ENCODE measurements at regions not wholly inside any gene's neighbourhood (a gene's known extent, or its start where the extent isn't known, plus 50 kb on each side); places are given as distances from the start of the nearest gene placed in this dataset.
"Not testable (repeated sequence)": the region's sequence is repeated elsewhere in the genome, so short reads cannot be mapped to it uniquely, and the experiment has no call there.

DNA sequence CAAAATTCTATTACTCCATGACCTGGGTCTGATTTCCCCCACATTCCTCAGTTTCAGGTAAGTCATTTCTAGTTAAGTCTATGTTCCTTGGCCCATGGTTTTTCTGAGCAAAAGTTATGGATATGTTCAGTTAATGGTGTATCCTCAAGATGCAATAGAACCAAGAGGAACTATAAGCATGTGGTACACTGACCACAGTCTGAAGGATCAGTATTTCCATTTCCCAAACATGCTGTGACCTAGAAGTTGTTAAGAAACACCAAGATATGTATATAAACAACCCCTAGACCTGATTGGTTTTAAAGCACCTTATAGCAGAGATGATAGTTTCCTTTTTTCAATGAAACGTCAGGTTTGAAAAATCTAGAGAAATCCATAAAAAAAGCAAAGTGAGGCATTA lies 94.2 kb upstream of the ABCB5 start:
- DNase-seq: no peak

DNA sequence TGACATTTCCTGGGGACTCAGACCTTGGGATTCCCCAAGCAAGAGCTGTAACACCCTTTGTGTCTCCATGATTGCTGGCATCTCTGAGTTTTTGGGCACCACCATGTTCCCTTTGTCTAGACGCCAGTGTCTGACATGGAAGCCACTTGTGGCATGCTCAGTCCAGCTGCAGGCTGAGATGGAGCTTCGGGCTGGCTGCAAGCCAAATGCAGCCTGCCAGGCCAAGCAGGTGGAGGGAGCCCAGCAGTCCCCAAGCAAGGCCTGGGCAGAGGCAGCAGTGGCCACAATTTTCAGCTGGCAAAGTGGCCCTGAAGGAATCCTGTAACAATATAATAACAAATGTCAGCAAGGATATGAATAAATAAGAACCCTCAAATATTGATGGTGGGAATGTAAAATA lies 86.2 kb upstream of the ABCB5 start:
- DNase-seq: no peak

DNA sequence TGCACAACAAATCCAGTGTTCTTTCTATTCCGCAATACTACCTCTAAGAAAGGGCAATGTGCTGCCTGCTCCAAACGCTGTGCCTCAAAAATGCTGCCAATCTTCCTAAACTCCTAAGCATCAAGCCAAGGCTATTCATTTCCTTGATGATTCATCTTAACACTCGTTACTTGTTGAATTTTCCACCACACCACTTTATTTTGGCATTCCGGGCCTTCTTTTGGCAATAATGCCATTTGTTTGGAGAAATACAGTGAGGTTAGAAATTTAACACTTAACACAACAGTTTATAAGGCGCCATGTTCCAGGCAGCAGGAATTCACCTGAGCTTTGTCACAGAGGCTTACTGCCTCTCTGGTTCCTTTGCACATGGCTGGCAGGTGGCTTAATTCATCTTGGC lies 82.6 kb upstream of the ABCB5 start:
- DNase-seq: no peak

DNA sequence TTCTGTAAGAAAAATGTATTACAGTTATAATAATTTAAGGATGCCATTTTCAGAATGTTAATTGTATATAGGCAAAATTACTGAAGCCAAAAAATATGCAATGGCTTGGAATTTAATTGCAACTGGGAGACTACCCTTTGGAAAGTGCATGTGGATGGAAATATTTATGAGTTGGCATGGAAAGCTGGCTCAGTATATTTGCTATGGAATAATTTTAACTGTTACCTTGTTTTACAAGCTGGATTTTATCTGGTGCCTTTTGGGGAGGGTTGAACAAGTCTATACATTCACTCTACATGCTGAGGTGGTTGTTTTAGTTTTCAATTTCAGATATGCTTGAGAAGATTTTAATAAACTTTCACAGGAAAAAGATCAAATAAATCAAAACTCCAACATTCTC lies 80.9 kb upstream of the ABCB5 start:
- DNase-seq: no peak

DNA sequence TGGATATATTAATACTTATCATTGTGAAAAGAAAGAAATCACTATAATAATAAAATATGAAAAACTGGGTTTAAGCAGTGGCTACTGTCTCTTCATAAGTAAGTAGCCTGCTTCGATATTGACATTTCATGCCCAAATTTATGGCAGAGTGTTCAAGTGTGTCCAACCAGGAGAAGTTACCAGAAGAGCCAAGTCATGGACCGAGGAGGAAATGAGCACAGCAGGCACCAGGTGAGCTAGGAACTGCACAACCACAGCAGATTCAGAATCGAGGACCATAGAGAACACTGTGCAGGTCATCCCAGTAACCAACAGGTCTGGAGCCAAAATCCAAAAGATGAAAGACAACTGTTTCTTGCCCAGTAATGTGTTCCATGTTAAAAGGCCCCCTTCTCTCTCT lies 79.9 kb upstream of the ABCB5 start:
- no peak for DNase-seq

DNA sequence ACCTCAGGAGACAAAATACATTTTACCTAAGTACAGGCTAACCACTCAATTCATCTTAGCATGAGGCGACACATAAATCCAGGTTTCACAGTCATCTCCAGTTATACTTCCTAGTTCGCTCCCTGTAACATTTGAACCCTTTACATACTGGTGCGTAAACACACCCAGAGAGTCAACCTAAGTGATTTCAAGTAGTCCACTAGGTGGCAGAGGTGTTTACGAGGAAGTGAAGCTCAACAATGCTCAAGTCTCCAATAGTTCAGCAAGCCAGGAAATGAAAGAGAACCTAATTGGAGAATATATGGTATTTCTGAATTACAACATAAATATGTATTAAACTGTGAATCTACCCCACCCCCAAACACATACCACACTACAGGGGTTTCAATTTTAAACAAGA lies 76.3 kb upstream of the ABCB5 start:
- no peak for DNase-seq

DNA sequence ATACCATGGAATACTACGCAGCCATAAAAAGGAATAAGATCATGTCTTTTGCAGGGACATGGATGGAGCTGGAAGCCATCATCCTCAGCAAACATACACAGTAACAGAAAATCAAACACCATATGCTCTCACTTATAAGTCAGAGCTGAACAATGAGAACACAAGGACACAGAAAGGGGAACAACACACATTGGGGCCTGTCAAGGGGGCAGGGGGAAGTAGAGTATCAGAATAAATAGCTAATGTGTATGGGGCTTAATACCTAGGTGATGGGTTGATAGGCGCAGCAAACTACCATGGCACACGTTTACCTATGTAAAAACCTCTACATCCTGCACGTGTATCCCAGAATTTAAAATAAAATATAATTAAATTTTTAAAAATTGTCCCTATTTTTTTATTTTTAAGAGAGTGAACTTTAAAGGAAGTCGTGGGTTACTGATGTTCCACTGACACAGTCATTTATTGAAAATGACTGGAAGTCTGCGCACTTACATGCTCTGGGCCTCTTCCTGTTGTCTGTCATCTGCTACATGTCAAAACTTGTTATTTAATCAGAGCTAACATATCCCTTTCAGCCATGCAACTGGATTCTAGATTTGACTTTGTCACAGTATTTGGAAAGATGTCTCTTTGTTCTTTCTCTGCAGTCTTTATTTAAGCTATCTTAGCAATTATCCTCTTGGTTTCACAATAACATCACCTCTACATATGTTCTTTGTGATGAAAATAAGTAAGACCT lies 73.7 kb upstream of the ABCB5 start:
- peak; percentile 24 for DNase-seq

DNA sequence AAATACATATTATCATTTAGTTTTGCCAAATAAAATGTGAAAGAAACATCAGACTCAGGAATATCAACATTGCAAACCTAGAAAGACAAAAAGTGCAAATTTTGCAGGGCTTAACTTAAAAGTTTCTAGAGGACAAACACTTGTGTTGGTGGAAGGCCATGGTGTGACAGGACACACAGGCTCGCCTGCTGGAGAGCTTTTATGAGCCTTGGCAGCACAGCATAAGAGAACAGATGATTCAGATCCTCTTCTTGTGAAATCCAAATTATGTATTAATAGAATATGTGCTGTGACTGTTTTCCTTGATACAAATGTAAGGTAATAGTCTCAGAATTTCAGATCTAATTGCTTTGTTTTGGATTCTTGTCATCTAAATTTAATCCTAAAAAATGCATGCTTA lies 72.9 kb upstream of the ABCB5 start:
- no peak for DNase-seq

DNA sequence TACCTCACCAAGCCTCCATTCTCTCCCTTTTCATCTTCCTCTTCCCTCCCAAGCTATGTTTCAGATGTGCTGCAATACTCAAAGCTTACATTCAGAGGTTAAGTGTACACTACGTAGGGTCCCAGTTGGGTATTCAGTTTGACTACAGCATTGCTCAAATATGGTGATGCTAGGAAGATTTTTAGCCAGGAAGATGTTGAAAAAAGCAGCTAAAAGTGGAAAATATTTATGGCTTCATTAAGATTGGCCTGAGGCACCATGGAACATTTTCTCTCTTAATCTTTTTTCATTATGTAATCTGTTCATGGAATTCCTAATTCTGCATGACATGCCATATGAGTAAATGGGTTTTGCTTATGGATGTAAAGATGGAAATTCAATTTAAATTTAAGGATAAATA lies 72.0 kb upstream of the ABCB5 start:
- DNase-seq: no peak

DNA sequence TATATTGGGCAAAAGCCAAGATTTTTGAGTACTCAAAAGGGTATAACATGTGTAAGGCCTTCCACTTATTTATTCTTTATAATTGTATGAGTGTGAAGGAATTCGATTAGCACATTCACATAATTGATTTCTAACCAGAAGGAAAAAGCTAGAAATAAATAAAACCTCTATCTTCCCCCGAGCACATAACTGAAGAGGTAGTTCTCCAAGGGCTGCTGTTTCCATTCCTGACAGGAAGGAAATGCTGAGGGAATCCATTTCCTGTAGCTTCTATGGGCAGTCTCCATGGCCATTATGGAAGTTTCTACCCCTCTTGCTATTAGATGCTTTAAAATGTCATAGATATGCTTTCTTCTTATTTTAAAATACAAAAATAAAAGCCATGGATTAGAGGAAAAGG lies 70.5 kb upstream of the ABCB5 start:
- no peak for DNase-seq

DNA sequence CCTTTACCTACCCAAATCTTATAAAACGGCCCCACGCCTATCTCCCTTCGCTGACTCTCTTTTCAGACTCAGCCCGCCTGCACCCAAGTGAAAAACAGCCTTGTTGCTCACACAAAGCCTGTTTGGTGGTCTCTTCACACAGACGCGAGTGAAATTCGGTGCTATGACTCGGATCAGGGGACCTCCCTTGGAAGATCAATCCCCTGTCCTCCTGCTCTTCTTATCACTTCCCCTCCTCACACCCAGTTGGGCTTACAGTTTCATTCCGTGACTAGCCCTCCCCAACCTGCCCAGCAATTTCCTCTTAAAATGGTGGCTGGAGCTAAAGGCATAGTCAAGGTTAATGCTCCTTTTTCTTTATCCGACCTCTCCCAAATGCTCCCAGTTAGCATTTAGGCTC lies 68.5 kb upstream of the ABCB5 start:
- not testable (repeated sequence) for DNase-seq

DNA sequence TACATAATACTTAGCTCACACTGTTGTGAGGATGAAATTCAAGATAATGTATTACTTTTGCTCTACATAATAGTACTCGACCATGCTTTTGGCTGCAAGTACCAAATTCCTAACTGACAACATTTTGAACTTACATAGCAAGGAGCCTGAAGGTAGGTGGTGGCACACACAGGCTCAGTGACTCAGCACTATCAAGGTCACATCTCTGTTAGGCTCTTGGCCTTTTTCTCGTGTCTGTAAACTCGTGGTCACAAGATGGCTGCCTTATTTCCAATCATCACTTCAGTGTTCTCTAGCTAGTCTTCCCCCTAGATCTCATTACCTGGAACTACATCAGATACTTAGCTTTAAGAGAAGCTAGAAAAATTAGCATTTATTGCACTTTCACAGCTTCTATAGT lies 61.4 kb upstream of the ABCB5 start:
- no peak for DNase-seq

DNA sequence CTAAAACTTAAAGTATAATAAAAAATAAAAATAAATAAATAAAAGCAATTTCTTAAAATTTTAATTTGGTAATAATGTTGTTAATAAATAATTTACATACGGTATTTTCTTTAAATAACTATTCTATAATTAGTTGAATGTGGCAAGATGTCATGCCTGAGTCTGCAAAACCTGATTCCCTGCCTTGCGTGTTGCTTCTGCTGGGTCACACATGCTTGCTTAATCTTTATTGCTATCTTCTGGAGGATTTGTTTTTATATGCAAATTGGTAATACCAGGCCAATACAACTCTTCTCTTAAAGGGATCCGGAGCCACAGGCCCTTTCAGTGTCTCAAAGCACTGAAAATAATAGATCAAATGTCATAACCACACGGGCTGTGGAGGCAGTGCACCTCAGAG lies 59.4 kb upstream of the ABCB5 start:
- no peak for DNase-seq

DNA sequence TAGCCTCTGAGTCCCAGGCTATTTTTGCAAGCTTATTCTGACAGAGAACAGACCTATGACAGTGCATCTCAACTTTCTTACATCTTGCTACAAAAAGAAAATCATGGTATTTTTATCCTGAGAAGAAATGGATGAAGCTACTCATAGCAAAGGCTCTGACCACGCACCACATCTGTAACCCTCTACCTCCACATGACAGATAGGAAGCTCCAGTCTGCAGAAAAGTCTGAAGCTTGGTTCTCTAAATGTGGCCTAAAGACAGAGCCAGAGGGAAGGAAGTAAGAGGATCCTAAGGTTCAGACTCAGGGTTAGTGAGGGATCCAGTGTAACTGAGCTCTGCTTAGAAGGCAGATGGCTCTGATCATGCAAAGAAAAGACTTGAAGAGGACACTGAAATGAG lies 58.4 kb upstream of the ABCB5 start:
- no peak for DNase-seq

DNA sequence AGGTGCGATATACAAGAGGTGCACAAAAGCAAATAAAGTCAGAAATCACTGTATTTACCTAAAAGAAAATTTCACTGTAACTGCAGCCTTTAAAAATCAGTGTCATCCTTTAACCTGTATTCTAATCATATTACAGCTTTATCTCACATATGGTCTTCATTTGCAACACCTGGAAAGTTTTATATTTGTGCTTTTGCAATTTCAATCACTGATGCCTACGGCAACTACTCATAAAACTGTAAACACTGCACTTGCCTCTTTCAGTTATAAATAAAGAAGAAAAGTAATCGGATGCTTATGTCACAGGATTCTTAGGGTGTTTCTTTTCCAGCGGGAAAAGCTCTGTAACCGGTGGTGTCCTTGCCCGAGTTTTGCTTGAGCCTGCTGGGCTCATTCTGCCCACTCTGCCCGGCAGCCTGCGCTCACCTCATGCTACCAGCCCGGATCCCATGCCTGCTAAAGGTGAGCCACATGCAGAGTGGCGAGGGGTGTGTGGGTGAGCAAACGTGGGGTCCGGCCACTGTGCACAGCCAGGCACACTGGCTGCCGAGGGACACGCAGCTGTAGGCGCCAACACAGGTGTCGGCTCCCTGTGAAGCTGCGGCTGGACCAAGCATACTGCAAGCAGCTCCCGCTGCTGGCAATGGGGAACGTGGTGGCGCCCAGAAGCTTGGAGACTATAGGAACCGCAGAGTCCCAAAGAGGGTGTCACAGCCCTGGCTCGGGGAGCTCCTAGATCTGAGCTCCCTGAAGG lies 56.3 kb upstream of the ABCB5 start:
- DNase-seq: no peak

DNA sequence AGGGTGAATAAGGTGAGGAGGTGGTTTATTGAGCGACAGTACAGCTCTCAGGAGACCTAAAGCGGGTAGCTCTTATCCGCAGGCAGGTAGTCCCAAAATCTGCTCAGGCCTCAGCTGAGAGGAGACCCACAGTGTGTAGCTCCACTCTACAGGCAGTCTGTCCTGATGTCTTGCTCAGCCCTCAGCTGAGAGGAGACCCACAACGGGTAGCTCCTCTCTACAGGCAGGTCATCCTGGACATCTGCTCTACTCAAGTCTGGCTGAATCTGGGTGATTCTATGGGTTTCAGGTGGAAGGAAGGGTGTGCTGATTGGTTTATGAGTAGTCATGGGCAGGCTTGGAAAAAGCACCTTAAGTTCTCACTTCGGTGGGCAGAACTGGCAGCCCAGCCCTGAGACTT lies 55.6 kb upstream of the ABCB5 start:
- DNase-seq: no peak

DNA sequence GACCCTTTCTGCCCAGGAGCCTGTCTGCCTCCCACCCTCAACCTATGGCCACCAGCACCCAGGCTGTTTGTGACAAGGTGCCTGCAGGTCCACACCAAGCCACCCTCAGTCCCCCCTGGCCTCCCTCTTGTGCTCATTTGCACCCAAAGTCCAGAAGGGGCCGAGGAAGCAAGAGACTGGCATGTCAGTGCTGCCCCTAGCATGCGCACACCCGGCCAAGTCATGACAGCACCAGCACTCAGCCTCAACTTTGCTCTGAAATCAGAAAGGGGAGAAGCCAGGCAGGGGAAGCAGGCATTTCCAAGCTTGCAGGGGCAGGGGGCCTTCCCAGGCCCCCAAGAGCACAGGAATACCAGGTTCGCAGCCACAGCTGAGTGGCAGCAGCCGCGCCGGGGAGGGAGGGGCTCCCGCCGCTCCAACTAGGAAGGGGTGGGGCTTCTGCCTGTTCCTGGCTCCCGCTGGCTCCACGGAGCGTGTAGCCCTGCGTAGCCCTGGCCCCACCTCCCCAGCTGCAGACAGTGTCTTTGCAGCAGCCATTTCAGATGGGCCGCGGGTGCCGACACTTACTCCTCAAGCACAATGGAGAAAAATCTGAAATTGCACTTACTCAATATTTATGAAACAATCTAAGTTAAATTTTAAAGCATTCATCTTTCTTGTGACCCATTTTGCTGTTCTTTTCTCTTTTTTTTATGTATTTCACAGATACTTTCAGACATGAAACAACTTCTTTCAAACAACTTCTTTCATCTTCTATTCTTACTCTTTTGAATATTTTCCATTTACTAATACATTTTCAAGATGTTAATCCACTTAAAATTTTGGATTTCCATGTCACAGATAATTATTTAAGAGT lies 54.9 kb upstream of the ABCB5 start:
- no peak for DNase-seq

DNA sequence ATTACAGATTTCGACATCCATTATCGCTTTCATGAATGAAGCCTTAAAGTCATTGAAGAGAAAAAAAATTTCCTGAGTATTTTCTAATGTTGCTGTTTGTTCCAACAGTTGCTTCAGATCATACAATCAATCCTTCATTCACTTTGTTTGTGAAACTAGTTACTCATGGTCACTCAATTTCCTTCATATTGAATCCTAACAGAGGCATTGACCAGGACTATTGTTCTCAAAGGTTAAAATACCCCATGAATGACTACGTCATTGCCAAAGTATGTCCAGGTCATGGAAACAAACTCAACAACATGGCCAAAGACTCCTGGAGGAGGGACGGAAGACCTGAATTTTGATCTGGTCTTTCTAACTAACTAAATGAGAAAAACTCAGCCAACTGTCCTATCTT lies 54.0 kb upstream of the ABCB5 start:
- DNase-seq: no peak

DNA sequence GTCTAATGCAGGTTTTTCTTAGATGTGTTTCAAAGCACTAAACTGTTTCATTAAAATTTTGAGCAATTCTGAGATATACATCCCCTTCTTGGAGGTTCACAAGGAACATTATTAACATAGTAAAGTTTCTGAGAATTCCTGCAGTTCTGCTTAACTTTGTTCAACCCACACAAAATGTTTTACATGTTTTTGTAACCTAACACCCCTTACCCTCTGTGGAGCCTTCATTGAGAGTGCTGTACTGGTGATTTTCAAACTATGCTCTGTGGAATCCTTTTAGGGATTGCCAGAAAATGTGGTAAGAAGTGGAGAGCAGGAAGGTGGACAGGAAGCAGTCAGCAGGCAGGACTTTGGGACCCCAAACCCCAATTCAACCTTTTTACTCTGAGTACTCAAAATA lies 53.6 kb upstream of the ABCB5 start:
- no peak for DNase-seq

DNA sequence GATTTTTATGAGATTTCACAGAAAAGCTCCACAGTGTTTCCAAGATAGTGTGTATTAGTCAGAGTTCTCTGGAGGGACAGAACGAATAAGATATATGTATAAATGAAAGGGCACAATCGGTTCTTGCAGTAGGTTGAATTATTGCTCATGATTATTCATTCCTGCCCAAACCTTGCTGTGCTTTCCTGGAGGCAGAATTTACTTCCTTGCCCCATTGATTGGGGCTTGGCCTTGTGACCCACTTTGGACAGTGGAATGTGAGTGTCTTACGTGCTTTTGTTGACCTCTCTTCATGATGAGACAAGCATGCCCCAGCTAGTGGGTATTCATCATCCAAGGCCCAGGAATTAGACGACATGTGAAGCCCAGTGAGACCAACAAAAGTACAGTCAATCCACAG lies 53.0 kb upstream of the ABCB5 start:
- no peak for DNase-seq
